PC-9 (cell line): ENCODE measurements at regions not wholly inside any gene's neighbourhood (a gene's known extent, or its start where the extent isn't known, plus 50 kb on each side); places are given as distances from the start of the nearest gene placed in this dataset.

ENCODE experiments used
- CTCF ChIP-seq: fragments of 200-600 bp; sonication (generic); conservative IDR thresholded peaks from 2 replicates; pipeline ENCODE4 v1.6.1; 2017; ENCODE audit warnings: mixed run types, antibody characterized with exemption, mild to moderate bottlenecking, moderate library complexity
- EZH2 ChIP-seq: fragments of 200-600 bp; sonication (generic); IDR thresholded peaks from 2 replicates; pipeline ENCODE4 v1.8.0; 2017; ENCODE audit warnings: antibody characterized with exemption, low read depth

- TF ChIP-seq CTCF (no peak), EZH2 (no peak)
Observed at GRCh38 chr2:118714118-118714517, 133.3 kb downstream of the EN1 start.
